ENCODE measurements at regions not wholly inside any gene's neighbourhood (a gene's known extent, or its start where the extent isn't known, plus 50 kb on each side); places are given as distances from the start of the nearest gene placed in this dataset.

DNA sequence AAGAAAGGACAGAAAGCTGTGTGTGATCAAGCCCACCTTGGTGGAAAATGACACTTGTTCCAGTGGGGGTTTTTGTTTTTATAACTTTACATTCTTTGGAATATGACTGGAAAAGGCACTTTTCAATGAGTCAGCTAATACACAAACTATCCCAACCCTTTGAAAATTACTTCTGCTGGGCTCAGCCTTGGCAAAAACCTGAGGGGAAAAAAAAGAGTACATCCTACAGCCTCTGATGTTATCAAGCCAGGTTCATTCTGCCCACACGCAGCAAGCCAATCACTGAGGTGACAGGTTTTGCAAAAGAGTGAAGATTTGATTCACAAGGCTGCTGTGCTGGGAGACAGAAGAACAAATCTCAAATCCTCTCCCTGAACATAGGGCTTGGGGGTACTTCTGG lies 484.5 kb upstream of the ERCC4 start:
- no peak overlapping the region for H3K9ac ChIP-seq (ENCODE audit: insufficient read depth, low read length, poor library complexity, severe bottlenecking)
- H3K4me3 ChIP-seq (replicated peaks in 1 of 3; ENCODE audit: low read depth in 2 of 3, low read length in 3 of 3): no peak overlapping the region
- Mint-ChIP-seq H3K27ac (no peak overlapping the region), H3K9me3 (peaks cover 0 to 5% (median 2%) of the 10 kb centered on the region in 7 donors), H3K27me3 (ENCODE audit: low read depth in 3 of 3) (no peaks in the 10 kb centered on the region), H3K4me1 (no peaks in the 10 kb centered on the region), H3K36me3 (no peaks in the 10 kb centered on the region), H3K4me3 (no peak overlapping the region)
- TF ChIP-seq, protein P1, sequence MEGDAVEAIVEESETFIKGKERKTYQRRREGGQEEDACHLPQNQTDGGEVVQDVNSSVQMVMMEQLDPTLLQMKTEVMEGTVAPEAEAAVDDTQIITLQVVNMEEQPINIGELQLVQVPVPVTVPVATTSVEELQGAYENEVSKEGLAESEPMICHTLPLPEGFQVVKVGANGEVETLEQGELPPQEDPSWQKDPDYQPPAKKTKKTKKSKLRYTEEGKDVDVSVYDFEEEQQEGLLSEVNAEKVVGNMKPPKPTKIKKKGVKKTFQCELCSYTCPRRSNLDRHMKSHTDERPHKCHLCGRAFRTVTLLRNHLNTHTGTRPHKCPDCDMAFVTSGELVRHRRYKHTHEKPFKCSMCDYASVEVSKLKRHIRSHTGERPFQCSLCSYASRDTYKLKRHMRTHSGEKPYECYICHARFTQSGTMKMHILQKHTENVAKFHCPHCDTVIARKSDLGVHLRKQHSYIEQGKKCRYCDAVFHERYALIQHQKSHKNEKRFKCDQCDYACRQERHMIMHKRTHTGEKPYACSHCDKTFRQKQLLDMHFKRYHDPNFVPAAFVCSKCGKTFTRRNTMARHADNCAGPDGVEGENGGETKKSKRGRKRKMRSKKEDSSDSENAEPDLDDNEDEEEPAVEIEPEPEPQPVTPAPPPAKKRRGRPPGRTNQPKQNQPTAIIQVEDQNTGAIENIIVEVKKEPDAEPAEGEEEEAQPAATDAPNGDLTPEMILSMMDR (IDR thresholded peaks at IDR 0.05): no peak
- no peak overlapping the region for H3K27ac ChIP-seq (ENCODE audit: low read depth in 1 of 2, low read length in 2 of 2)
- no peaks in the 10 kb centered on the region for H3K9me3 ChIP-seq (replicated peaks in 1 of 2; ENCODE audit: control insufficient read depth in 1 of 2, insufficient read depth in 1 of 2, low read length in 2 of 2)
- no CpG with 5 or more reads among the region's 1 CpG for WGBS (ENCODE audit: insufficient coverage)
- intact Hi-C loops (cut with micrococcal nuclease): no loop called here
- no peak overlapping the region for H3K4me2 ChIP-seq (replicated peaks; ENCODE audit: extremely low read depth, low read length, poor library complexity, severe bottlenecking)
- no peak overlapping the region for H2AFZ ChIP-seq (ENCODE audit: insufficient read depth, low read depth, low read length, poor library complexity, severe bottlenecking)
- no peaks in the 10 kb centered on the region for H3K27me3 ChIP-seq (ENCODE audit: control insufficient read depth in 2 of 2, insufficient read depth in 2 of 2, low read length in 2 of 2)
- no peaks in the 10 kb centered on the region for H3K4me1 ChIP-seq (ENCODE audit: control insufficient read depth in 1 of 2, insufficient read depth in 2 of 2, low read length in 2 of 2)
- no peaks in the 10 kb centered on the region for H3K36me3 ChIP-seq (replicated peaks in 1 of 2; ENCODE audit: control insufficient read depth in 1 of 2, insufficient read depth in 2 of 2, low read length in 2 of 2)
- H4K20me1 ChIP-seq (ENCODE audit: insufficient read depth, low read length): no peaks in the 10 kb centered on the region
- no peaks in the 10 kb centered on the region for H3K79me2 ChIP-seq (ENCODE audit: insufficient read depth, low read length)
- no peak for DNase-seq

DNA sequence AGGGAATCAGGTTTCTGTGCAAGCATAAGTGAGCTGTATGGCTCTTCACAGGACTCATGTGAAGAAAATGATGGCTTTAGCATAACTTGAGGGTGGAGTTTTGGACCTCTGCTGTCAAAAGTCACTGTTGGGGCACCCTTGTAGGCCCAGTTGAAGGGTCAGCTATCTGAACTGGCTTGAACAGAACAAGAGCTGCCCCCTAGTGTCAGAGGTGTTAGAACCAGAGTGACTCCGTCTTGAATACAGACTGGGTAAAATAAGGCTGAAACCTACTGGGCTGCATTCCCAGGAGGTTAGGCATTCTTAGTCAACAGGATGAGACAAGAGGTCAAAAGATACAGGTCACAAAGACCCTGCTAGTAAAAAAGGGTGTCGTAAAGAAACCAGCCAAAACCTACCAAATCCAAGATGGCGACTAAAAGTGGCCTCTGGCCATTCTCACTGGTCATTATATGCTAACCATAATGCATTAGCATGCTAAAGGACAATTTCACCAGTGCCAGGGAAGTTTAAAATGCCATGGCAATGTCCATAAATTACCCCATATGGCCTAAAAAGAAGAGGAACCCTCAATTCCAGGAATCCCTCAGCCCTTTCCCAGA lies 484.0 kb upstream of the ERCC4 start:
- no peaks in the 10 kb centered on the region for H3K79me2 ChIP-seq (ENCODE audit: insufficient read depth, low read length)
- H3K27me3 Mint-ChIP-seq (ENCODE audit: low read depth in 3 of 3): no peaks in the 10 kb centered on the region
- H3K36me3 ChIP-seq (replicated peaks in 1 of 2; ENCODE audit: control insufficient read depth in 1 of 2, insufficient read depth in 2 of 2, low read length in 2 of 2): no peaks in the 10 kb centered on the region
- no peaks in the 10 kb centered on the region for H3K36me3 Mint-ChIP-seq
- no peak overlapping the region for H3K4me2 ChIP-seq (replicated peaks; ENCODE audit: extremely low read depth, low read length, poor library complexity, severe bottlenecking)
- H3K9me3 Mint-ChIP-seq: peaks cover 0 to 9% (median 2%) of the 10 kb centered on the region in 7 donors
- DNase-seq: no peak
- no peak overlapping the region for H3K4me3 ChIP-seq (replicated peaks in 1 of 3; ENCODE audit: low read depth in 2 of 3, low read length in 3 of 3)
- H3K27me3 ChIP-seq (ENCODE audit: control insufficient read depth in 2 of 2, insufficient read depth in 2 of 2, low read length in 2 of 2): no peaks in the 10 kb centered on the region
- H3K4me1 Mint-ChIP-seq: no peaks in the 10 kb centered on the region
- TF ChIP-seq, protein P1 (IDR thresholded peaks at IDR 0.05): no peak
- H3K9me3 ChIP-seq (replicated peaks in 1 of 2; ENCODE audit: control insufficient read depth in 1 of 2, insufficient read depth in 1 of 2, low read length in 2 of 2): no peaks in the 10 kb centered on the region
- no peak overlapping the region for H2AFZ ChIP-seq (ENCODE audit: insufficient read depth, low read depth, low read length, poor library complexity, severe bottlenecking)
- H3K4me3 Mint-ChIP-seq: no peak overlapping the region
- no peak overlapping the region for H3K27ac Mint-ChIP-seq
- intact Hi-C loops (cut with micrococcal nuclease): no loop called here
- no peaks in the 10 kb centered on the region for H3K4me1 ChIP-seq (ENCODE audit: control insufficient read depth in 1 of 2, insufficient read depth in 2 of 2, low read length in 2 of 2)
- no peaks in the 10 kb centered on the region for H4K20me1 ChIP-seq (ENCODE audit: insufficient read depth, low read length)
- no peak overlapping the region for H3K9ac ChIP-seq (ENCODE audit: insufficient read depth, low read length, poor library complexity, severe bottlenecking)
- 62% methylated on average over 3 of the region's 3 CpGs for WGBS (ENCODE audit: insufficient coverage)
- no peak overlapping the region for H3K27ac ChIP-seq (ENCODE audit: low read depth in 1 of 2, low read length in 2 of 2)

All from CD14-positive monocyte (primary cell).